ENCODE measurements at regions not wholly inside any gene's neighbourhood (a gene's known extent, or its start where the extent isn't known, plus 50 kb on each side); places are given as distances from the start of the nearest gene placed in this dataset.

DNA sequence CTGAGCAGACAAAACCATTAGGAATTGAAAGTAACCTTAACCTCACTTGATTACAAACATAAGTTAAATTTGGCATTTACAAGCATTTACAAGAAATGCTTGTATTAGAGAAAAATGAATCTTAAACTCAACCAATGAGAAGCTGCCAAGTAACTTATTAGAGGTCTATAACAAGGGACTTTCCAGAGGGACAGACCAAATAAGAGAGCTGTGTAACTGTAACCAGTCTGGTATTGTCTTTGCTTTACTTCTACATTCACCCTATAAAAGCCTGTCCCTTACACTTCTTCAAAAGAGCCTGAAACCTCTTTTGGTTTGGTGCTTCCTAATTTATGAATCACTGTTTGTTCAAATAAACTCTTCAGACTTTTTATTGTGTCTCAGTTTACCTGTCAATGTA lies 450.0 kb upstream of the FAR2 start:
- DNase-seq (ENCODE audit: low read depth in 2 of 2): no peak
- TF ChIP-seq, protein P1, sequence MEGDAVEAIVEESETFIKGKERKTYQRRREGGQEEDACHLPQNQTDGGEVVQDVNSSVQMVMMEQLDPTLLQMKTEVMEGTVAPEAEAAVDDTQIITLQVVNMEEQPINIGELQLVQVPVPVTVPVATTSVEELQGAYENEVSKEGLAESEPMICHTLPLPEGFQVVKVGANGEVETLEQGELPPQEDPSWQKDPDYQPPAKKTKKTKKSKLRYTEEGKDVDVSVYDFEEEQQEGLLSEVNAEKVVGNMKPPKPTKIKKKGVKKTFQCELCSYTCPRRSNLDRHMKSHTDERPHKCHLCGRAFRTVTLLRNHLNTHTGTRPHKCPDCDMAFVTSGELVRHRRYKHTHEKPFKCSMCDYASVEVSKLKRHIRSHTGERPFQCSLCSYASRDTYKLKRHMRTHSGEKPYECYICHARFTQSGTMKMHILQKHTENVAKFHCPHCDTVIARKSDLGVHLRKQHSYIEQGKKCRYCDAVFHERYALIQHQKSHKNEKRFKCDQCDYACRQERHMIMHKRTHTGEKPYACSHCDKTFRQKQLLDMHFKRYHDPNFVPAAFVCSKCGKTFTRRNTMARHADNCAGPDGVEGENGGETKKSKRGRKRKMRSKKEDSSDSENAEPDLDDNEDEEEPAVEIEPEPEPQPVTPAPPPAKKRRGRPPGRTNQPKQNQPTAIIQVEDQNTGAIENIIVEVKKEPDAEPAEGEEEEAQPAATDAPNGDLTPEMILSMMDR (IDR thresholded peaks at IDR 0.05; ENCODE audit: low read depth, low read length): no peak
- H3K4me3 ChIP-seq (replicated peaks in 1 of 2; ENCODE audit: low read depth in 2 of 2, low read length in 2 of 2): no peak overlapping the region

DNA sequence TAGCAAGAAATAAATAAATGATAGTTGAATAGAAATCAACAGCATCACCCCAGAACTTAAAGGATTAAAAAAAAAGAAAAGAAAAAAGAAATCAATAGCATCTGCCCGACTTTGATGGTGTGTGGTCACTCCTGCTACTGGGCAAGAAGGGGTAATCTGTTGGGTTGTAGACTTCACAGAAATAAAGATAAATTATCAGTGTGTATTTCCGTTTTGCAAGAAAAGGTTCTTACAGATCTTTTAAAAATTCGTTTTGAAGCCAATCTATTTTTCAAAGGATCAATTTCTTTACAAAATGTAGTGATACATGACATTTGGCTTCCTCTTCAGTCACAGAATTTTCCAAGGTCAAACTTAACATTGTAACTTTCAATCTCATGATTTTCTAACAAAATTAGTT lies 448.9 kb upstream of the FAR2 start:
- TF ChIP-seq, protein P1 (IDR thresholded peaks at IDR 0.05; ENCODE audit: low read depth, low read length): no peak
- DNase-seq (ENCODE audit: low read depth in 2 of 2): no peak
- H3K4me3 ChIP-seq (replicated peaks in 1 of 2; ENCODE audit: low read depth in 2 of 2, low read length in 2 of 2): no peak overlapping the region

DNA sequence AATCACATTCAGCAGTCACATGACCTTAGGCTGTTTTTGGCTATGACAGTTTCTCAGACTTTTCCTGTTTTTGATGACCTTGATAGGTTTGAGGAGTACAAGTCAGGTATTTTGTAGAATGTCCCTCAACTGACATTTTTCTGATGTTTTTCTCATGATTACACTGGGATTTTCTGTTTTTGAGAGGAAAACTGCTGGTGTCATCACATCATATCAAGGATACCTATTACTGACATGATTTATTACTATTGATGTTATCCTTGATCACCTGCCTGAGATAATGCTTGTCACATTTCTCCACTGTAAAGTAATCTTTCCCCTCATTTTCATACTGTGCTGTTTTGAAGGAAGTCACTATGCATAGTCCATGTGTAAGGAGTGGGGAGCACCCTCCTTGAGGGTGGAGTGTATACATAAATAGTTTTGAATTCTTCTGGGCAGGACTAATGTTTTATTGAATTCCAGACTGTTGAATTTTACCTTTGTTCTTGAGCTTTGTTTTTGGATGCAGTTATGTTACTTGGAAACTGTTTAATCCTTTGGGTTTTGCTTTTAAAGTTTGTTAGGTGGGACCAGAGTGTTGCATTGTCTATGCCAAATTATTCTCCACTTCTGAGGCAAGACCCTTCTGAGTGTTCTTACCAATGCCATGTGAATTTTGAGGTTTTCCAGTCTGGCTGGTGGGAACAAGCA lies 444.5 kb upstream of the FAR2 start:
- no peak overlapping the region for H3K4me3 ChIP-seq (replicated peaks in 1 of 2; ENCODE audit: low read depth in 2 of 2, low read length in 2 of 2)
- TF ChIP-seq, protein P1 (IDR thresholded peaks at IDR 0.05; ENCODE audit: low read depth, low read length): no peak
- DNase-seq (ENCODE audit: low read depth in 2 of 2): peak in 1 of 2 donors; percentile 56

DNA sequence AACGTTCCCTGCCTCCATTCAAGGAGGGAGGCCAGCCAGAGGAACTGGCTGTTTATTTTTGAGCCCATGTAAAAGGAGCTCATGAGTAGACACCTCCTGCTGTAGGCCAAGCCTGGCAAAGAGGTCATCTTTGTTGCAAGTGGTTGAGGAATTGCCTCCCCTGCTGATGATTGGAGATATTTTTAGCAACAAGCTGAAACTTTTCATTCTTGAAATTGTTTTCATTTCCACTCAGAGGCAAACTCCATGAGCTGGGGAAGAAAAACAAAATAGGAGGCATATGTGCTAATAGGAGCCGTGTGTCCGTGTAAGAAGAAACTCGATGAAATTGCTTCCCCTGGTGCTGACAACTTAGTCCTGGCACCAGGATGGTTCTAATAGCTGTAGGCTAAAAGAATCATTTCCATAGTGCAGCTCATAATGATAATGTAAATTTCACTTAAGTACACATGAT lies 440.1 kb upstream of the FAR2 start:
- peak; percentile 54 to 75 for DNase-seq (ENCODE audit: low read depth in 2 of 2)
- TF ChIP-seq, protein P1 (IDR thresholded peaks at IDR 0.05; ENCODE audit: low read depth, low read length): no peak
- no peak overlapping the region for H3K4me3 ChIP-seq (replicated peaks in 1 of 2; ENCODE audit: low read depth in 2 of 2, low read length in 2 of 2)

DNA sequence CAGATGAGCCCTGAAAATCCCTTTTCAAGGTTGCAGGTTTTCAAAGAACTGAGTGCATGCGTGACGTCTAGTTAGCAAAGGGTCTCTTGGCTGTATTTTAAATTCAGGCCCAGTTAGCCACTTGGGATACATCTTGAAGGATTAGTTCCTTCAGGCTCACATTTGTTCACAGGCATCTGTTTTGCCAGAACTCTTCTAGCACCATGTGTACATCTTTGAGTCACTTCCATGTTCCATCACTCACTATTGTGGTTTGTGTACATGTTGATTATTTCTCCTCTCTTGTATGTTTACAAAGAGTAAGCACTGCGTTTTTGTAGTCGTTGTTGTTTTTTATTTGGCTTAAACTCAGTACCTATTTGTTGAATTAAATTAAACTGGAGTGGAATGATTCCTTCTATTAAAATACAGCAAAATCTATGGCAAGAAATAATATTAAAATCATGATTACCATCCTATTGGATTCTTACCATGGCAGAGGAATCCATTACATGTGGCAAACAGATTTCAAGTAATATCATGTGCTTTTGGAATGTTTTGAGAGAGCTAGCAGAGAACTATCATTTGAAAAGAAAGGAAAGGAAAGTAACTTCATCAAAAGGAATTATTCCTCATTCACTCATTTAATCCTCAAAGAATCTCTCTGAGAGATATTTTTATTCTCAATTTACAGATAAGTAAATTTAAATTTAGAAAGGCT lies 438.9 kb upstream of the FAR2 start:
- no peak overlapping the region for H3K4me3 ChIP-seq (replicated peaks in 1 of 2; ENCODE audit: low read depth in 2 of 2, low read length in 2 of 2)
- peak in 1 of 2 donors; percentile 41 for DNase-seq (ENCODE audit: low read depth in 2 of 2)
- TF ChIP-seq, protein P1 (IDR thresholded peaks at IDR 0.05; ENCODE audit: low read depth, low read length): no peak

DNA sequence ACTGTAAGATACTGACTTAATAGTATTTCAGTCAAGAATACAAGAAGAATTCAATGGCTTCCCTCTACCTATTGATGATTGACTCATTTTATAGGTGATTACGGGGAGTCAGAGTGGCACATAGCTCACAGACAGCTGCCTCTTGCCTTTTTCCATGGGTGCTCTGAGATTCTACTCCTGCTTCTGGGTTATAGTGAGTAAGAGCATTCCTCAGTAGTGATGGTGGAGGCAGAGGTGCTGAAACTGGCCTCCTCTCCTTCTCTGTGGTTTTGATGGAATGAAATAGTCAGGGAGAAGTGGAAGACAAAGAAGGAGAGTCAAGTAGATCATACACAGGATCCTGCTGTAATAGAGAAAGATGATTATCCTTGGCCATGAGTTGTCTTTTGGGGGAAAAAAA lies 438.2 kb upstream of the FAR2 start:
- peak; percentile 45 to 90 for DNase-seq (ENCODE audit: low read depth in 2 of 2)
- TF ChIP-seq, protein P1 (IDR thresholded peaks at IDR 0.05; ENCODE audit: low read depth, low read length): no peak
- no peak overlapping the region for H3K4me3 ChIP-seq (replicated peaks in 1 of 2; ENCODE audit: low read depth in 2 of 2, low read length in 2 of 2)
